ENCODE measurements at regions not wholly inside any gene's neighbourhood (a gene's known extent, or its start where the extent isn't known, plus 50 kb on each side); places are given as distances from the start of the nearest gene placed in this dataset.

DNA sequence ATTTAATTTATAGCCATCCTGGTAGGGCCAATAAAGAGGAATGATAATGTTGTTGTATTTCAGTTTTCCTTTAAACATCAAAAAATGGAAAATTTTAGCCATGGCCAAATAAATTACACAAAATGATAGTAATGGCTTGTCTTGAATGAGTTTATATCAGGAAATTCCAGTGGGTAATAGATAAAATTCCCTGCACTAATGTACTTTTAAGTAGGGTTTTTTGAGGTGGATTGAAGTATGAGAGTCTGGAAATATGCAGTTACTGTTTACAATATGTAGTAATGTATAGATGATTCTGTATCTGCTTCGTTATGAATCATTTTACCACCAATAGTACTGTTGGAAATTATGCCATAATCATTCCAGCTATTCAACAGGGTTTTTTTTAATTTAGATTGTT is 219.4 kb upstream of the ROBO2 start:
- H3K4me1 ChIP-seq, result no peaks in the 10 kb centered on the region
- no peaks in the 10 kb centered on the region for H3K9me3 Mint-ChIP-seq (ENCODE audit: unreplicated experiment)
- H3K36me3 Mint-ChIP-seq (ENCODE audit: insufficient read depth, unreplicated experiment), result no peaks in the 10 kb centered on the region
- H3K27me3 Mint-ChIP-seq (ENCODE audit: insufficient read depth, unreplicated experiment), result peaks cover 3% of the 10 kb centered on the region
- intact Hi-C loops (cut with micrococcal nuclease; ENCODE audit: unreplicated experiment), result no loop called here
- no peak for TF ChIP-seq CTCF (IDR thresholded peaks at IDR 0.05; ENCODE audit: insufficient read depth in 1 of 2, low read depth in 1 of 2, low read length in 1 of 2, severe bottlenecking in 1 of 2, unreplicated experiment in 1 of 2)
- no peak for DNase-seq
- no peaks in the 10 kb centered on the region for H3K4me1 Mint-ChIP-seq (ENCODE audit: low read depth, unreplicated experiment)
- H3K27ac Mint-ChIP-seq (ENCODE audit: unreplicated experiment), result no peak overlapping the region
- no peak overlapping the region for H3K4me3 ChIP-seq (ENCODE audit: low read depth, low read length)
- H3K9me3 ChIP-seq, result no peaks in the 10 kb centered on the region
- no peak overlapping the region for H3K4me3 Mint-ChIP-seq (ENCODE audit: unreplicated experiment)
- ChIA-PET POLR2A (no interaction called here), CTCF (no interaction called here)
- no peaks in the 10 kb centered on the region for H3K27me3 ChIP-seq (replicated peaks; ENCODE audit: control insufficient read depth, insufficient read depth, low read length)
- no TSS peak for BruUV-seq (replicated peaks)
- H3K36me3 ChIP-seq (ENCODE audit: control insufficient read depth, insufficient read depth, low read length), result no peaks in the 10 kb centered on the region

GRCh38 chr3:76824658-76825240 is 215.2 kb upstream of the ROBO2 start:
- no peaks in the 10 kb centered on the region for H3K4me1 Mint-ChIP-seq (ENCODE audit: low read depth, unreplicated experiment)
- Histone ChIP-seq H3K4me3 (ENCODE audit: low read depth, low read length) (no peak overlapping the region), H3K9me3 (peaks cover 3% of the 10 kb centered on the region; the same call in 1 of the 2 replicates), H3K4me1 (no peaks in the 10 kb centered on the region), H3K27me3 (replicated peaks; ENCODE audit: control insufficient read depth, insufficient read depth, low read length) (no peaks in the 10 kb centered on the region), H3K36me3 (ENCODE audit: control insufficient read depth, insufficient read depth, low read length) (no peaks in the 10 kb centered on the region)
- ChIA-PET POLR2A (no interaction called here), CTCF (no interaction called here)
- no peak overlapping the region for H3K27ac Mint-ChIP-seq (ENCODE audit: unreplicated experiment)
- BruUV-seq (replicated peaks), result no TSS peak
- no peaks in the 10 kb centered on the region for H3K36me3 Mint-ChIP-seq (ENCODE audit: insufficient read depth, unreplicated experiment)
- no peak for DNase-seq
- H3K27me3 Mint-ChIP-seq (ENCODE audit: insufficient read depth, unreplicated experiment), result no peaks in the 10 kb centered on the region
- no peak for TF ChIP-seq CTCF (IDR thresholded peaks at IDR 0.05; ENCODE audit: insufficient read depth in 1 of 2, low read depth in 1 of 2, low read length in 1 of 2, severe bottlenecking in 1 of 2, unreplicated experiment in 1 of 2)
- H3K9me3 Mint-ChIP-seq (ENCODE audit: unreplicated experiment), result no peaks in the 10 kb centered on the region
- intact Hi-C loops (cut with micrococcal nuclease; ENCODE audit: unreplicated experiment), result no loop called here
- H3K4me3 Mint-ChIP-seq (ENCODE audit: unreplicated experiment), result no peak overlapping the region

- H3K27ac Mint-ChIP-seq (ENCODE audit: unreplicated experiment), result no peak overlapping the region
- no peaks in the 10 kb centered on the region for H3K9me3 Mint-ChIP-seq (ENCODE audit: unreplicated experiment)
- POLR2A ChIA-PET, result no interaction called here
Measured at GRCh38 chr3:76826861-76827260, 213.0 kb upstream of the ROBO2 start.

More at GRCh38 chr3:76826861-76827260, 213.0 kb upstream of the ROBO2 start:
- Mint-ChIP-seq H3K27me3 (ENCODE audit: insufficient read depth, unreplicated experiment) (no peaks in the 10 kb centered on the region), H3K36me3 (ENCODE audit: insufficient read depth, unreplicated experiment) (no peaks in the 10 kb centered on the region), H3K4me1 (ENCODE audit: low read depth, unreplicated experiment) (no peaks in the 10 kb centered on the region), H3K4me3 (ENCODE audit: unreplicated experiment) (no peak overlapping the region)
- Histone ChIP-seq H3K4me1 (no peaks in the 10 kb centered on the region), H3K36me3 (ENCODE audit: control insufficient read depth, insufficient read depth, low read length) (no peaks in the 10 kb centered on the region), H3K4me3 (ENCODE audit: low read depth, low read length) (no peak overlapping the region), H3K27me3 (replicated peaks; ENCODE audit: control insufficient read depth, insufficient read depth, low read length) (no peaks in the 10 kb centered on the region), H3K9me3 (peaks cover 3% of the 10 kb centered on the region; the same call in 1 of the 2 replicates)
- no TSS peak for BruUV-seq (replicated peaks)
- CTCF ChIA-PET, result no interaction called here
- no peak for DNase-seq
- no peak for TF ChIP-seq CTCF (IDR thresholded peaks at IDR 0.05; ENCODE audit: insufficient read depth in 1 of 2, low read depth in 1 of 2, low read length in 1 of 2, severe bottlenecking in 1 of 2, unreplicated experiment in 1 of 2)
- intact Hi-C loops (cut with micrococcal nuclease; ENCODE audit: unreplicated experiment), result no loop called here

Data from Caco-2 (cell line).